ENCODE measurements at regions not wholly inside any gene's neighbourhood (a gene's known extent, or its start where the extent isn't known, plus 50 kb on each side); places are given as distances from the start of the nearest gene placed in this dataset.

GRCh38 chr21:30042443-30042842 is 102.6 kb upstream of the GRIK1 start (continued):
- TF ChIP-seq HSF1 (IDR thresholded peaks at IDR 0.05; ENCODE audit: low read depth, low read length) (no peak), RELB (IDR thresholded peaks at IDR 0.05; ENCODE audit: low read depth) (no peak), CHD1 (IDR thresholded peaks at IDR 0.05; ENCODE audit: low read depth, low read length) (no peak), ZBTB33 (IDR thresholded peaks at IDR 0.05) (no peak), CBX5 (IDR thresholded peaks at IDR 0.05; ENCODE audit: low read depth) (no peak), NR2C1 (IDR thresholded peaks at IDR 0.05) (no peak), ZNF687 (IDR thresholded peaks at IDR 0.05) (no peak)
